ENCODE measurements at regions not wholly inside any gene's neighbourhood (a gene's known extent, or its start where the extent isn't known, plus 50 kb on each side); places are given as distances from the start of the nearest gene placed in this dataset.

- no peak for TF ChIP-seq CTCF (IDR thresholded peaks at IDR 0.05)
- no peak for TF ChIP-seq POLR2A (IDR thresholded peaks at IDR 0.05)
- H3K27ac ChIP-seq, result no peak overlapping the region
- H3K9me3 ChIP-seq, result no peaks in the 10 kb centered on the region
- no peak overlapping the region for H3K4me3 ChIP-seq
- H3K27me3 ChIP-seq, result no peaks in the 10 kb centered on the region
- DNase-seq (no peak), ATAC-seq (no peak)
- WGBS (ENCODE audit: insufficient coverage, low coverage, low lambda C conversion rate, missing lambda C conversion rate), result 50% methylated on average over 1 of the region's 1 CpG
- H3K36me3 ChIP-seq, result no peaks in the 10 kb centered on the region
- intact Hi-C loops (cut with DNase I), result no loop called here
- H3K4me1 ChIP-seq, result no peaks in the 10 kb centered on the region
Observed at GRCh38 chr1:4210043-4210442, 310.0 kb upstream of the C1orf174 start.

- H3K4me3 ChIP-seq, result no peak overlapping the region
- ATAC-seq (no peak), DNase-seq (no peak)
- H3K27me3 ChIP-seq, result no peaks in the 10 kb centered on the region
- H3K4me1 ChIP-seq, result no peaks in the 10 kb centered on the region
- TF ChIP-seq CTCF (IDR thresholded peaks at IDR 0.05) (no peak), POLR2A (IDR thresholded peaks at IDR 0.05) (no peak)
- intact Hi-C loops (cut with DNase I), result no loop called here
- no peaks in the 10 kb centered on the region for H3K36me3 ChIP-seq
- H3K27ac ChIP-seq, result no peak overlapping the region
- no peaks in the 10 kb centered on the region for H3K9me3 ChIP-seq
- 100% methylated on average over 1 of the region's 5 CpGs for WGBS (ENCODE audit: insufficient coverage, low coverage, low lambda C conversion rate, missing lambda C conversion rate)
Observed at GRCh38 chr1:4212796-4213195, 312.7 kb upstream of the C1orf174 start.

- Histone ChIP-seq H3K27me3 (no peaks in the 10 kb centered on the region), H3K4me3 (no peak overlapping the region), H3K4me1 (no peaks in the 10 kb centered on the region), H3K27ac (no peak overlapping the region), H3K9me3 (no peaks in the 10 kb centered on the region), H3K36me3 (no peaks in the 10 kb centered on the region)
- intact Hi-C loops (cut with DNase I), result no loop called here
- TF ChIP-seq POLR2A (IDR thresholded peaks at IDR 0.05), result no peak
- no peak for TF ChIP-seq CTCF (IDR thresholded peaks at IDR 0.05)
- DNase-seq (no peak), ATAC-seq (no peak)
- WGBS (ENCODE audit: insufficient coverage, low coverage, low lambda C conversion rate, missing lambda C conversion rate), result 49% methylated on average over 13 of the region's 18 CpGs
Observed at GRCh38 chr1:4213366-4213973, 313.4 kb upstream of the C1orf174 start.

- Histone ChIP-seq H3K4me1 (no peaks in the 10 kb centered on the region), H3K27ac (no peak overlapping the region), H3K36me3 (no peaks in the 10 kb centered on the region), H3K9me3 (no peaks in the 10 kb centered on the region), H3K4me3 (no peak overlapping the region), H3K27me3 (no peaks in the 10 kb centered on the region)
- DNase-seq (no peak), ATAC-seq (no peak)
- intact Hi-C loops (cut with DNase I), result no loop called here
- WGBS (ENCODE audit: insufficient coverage, low coverage, low lambda C conversion rate, missing lambda C conversion rate), result 74% methylated on average over 7 of the region's 12 CpGs
- TF ChIP-seq POLR2A (IDR thresholded peaks at IDR 0.05), result no peak
- no peak for TF ChIP-seq CTCF (IDR thresholded peaks at IDR 0.05)
Observed at GRCh38 chr1:4214826-4215225, 314.8 kb upstream of the C1orf174 start.

GRCh38 chr1:4215391-4215790 is 315.3 kb upstream of the C1orf174 start:
- Histone ChIP-seq H3K36me3 (no peaks in the 10 kb centered on the region), H3K9me3 (no peaks in the 10 kb centered on the region), H3K27ac (no peak overlapping the region), H3K4me1 (no peaks in the 10 kb centered on the region), H3K27me3 (no peaks in the 10 kb centered on the region), H3K4me3 (no peak overlapping the region)
- no peak for TF ChIP-seq POLR2A (IDR thresholded peaks at IDR 0.05)
- 65% methylated on average over 8 of the region's 11 CpGs for WGBS (ENCODE audit: insufficient coverage, low coverage, low lambda C conversion rate, missing lambda C conversion rate)
- ATAC-seq (no peak), DNase-seq (no peak)
- intact Hi-C loops (cut with DNase I), result no loop called here

Data from right lobe of liver (tissue), 6 donors.